ENCODE measurements at regions not wholly inside any gene's neighbourhood (a gene's known extent, or its start where the extent isn't known, plus 50 kb on each side); places are given as distances from the start of the nearest gene placed in this dataset.

DNA sequence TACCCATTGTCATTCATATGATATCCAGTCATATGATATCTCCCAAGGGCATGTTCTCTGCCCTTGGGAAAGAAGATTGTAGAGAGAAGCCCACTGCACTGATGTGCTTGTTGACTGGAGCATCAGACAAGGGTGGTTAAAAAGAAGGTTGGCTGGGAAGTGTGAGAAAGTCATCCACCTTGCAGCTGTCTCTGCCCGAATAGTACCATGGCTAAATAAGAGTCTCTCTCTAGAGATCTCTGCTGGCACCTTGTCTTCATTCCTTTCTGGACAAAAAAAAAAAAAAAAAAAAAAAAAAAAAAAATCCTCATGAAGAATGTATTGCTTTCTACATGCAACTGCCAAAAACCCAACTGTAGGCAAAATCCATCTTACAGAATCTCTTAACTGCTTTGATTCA is 349.7 kb upstream of the ESRRG start:
- peaks cover 3% of the 10 kb centered on the region for H3K4me1 ChIP-seq (ENCODE audit: control insufficient read depth, insufficient read depth, low read length, unreplicated experiment)
- H3K27me3 ChIP-seq (ENCODE audit: insufficient read depth, low read length), result peaks cover 14% of the 10 kb centered on the region
- H3K79me2 ChIP-seq (ENCODE audit: control insufficient read depth, insufficient read depth, low read length, unreplicated experiment), result no peaks in the 10 kb centered on the region
- H3K27ac ChIP-seq (ENCODE audit: low read depth, low read length), result no peak overlapping the region
- H3K36me3 ChIP-seq (ENCODE audit: insufficient read depth, low read length), result no peaks in the 10 kb centered on the region
- H2AFZ ChIP-seq (ENCODE audit: low read length, unreplicated experiment), result no peak overlapping the region
- H3K4me3 ChIP-seq (ENCODE audit: low read depth, low read length), result no peak overlapping the region

DNA sequence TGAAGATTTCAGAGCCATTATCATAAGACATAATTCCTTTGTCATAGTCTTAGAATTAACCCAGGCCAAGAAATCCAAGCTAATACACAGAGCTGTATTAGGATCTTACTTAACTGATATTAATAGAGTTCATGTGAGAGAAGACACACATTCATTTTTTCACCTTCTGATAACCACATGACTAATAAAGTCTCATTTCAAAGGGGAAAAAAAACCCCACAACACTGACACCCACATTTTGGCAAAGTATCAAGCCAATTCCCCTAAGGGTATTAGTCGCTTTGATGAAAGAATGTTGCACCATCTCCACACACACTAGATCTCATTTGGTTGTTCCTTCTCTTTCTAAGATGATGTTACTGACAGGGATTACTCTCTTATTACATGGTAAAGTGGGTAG is 344.4 kb upstream of the ESRRG start:
- no peak overlapping the region for H3K27ac ChIP-seq (ENCODE audit: low read depth, low read length)
- 0 out of 2 replicates have a peak, but pooled peaks cover 3% of the 10 kb centered on the region for H3K27me3 ChIP-seq (ENCODE audit: insufficient read depth, low read length)
- no peaks in the 10 kb centered on the region for H3K36me3 ChIP-seq (ENCODE audit: insufficient read depth, low read length)
- no peaks in the 10 kb centered on the region for H3K79me2 ChIP-seq (ENCODE audit: control insufficient read depth, insufficient read depth, low read length, unreplicated experiment)
- no peak overlapping the region for H2AFZ ChIP-seq (ENCODE audit: low read length, unreplicated experiment)
- no peak overlapping the region for H3K4me3 ChIP-seq (ENCODE audit: low read depth, low read length)
- H3K4me1 ChIP-seq (ENCODE audit: control insufficient read depth, insufficient read depth, low read length, unreplicated experiment), result peaks cover 7% of the 10 kb centered on the region

DNA sequence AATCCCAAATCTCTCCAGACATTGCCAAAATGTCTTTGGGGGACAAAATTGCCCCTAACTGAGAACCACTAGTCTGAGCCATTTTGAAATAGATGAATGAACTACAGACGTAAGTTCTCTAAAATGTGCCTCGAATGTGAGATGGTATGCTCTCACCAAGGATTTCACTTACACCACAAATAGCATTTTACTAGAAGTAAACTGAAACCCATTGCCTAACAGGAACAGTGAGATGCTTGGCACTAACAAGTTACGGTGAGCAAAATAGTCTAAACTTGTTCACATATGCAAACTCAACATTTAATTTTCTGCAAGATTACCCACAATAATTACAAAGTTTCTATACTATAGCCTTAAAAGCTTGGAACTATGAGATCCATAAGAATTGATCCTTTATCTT is 343.6 kb upstream of the ESRRG start:
- Histone ChIP-seq H3K4me1 (ENCODE audit: control insufficient read depth, insufficient read depth, low read length, unreplicated experiment) (peaks cover 7% of the 10 kb centered on the region), H3K27me3 (ENCODE audit: insufficient read depth, low read length) (0 out of 2 replicates have a peak, but pooled peaks cover 3% of the 10 kb centered on the region), H3K4me3 (ENCODE audit: low read depth, low read length) (no peak overlapping the region), H3K27ac (ENCODE audit: low read depth, low read length) (no peak overlapping the region), H3K36me3 (ENCODE audit: insufficient read depth, low read length) (no peaks in the 10 kb centered on the region), H2AFZ (ENCODE audit: low read length, unreplicated experiment) (no peak overlapping the region), H3K79me2 (ENCODE audit: control insufficient read depth, insufficient read depth, low read length, unreplicated experiment) (no peaks in the 10 kb centered on the region)

DNA sequence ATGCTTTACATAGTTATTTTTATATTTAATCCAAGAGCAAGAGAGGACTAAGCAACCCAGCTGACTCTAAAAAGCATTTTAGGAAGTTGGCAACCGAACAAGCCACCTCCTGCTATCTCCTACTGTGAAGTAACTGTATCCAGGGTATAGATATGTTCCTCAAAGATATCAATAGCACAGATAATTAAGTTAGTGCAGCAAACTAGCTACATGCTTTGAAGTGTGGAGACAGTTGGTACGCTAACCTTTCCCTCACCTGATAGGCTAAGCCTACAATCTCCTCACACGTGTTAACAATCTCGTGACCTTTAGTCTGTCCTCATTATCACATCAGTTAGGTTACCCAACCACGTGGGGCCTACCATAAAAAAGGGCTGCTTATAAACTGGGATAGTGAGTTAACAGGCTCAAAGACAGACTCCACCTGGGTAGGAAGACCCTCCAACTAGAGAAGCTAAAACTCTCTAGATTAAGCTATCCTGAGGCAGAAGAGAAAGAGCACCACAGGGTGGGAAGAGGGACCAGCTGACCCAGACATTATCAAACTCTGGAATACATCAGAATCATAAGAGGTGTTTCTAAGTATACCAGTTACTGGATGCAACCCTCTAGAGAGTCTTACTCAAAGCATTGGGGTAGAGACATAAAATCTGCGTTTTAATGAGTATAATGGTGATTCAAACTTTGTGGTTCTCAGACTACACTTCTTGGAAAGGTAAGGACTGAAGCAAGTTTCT is 340.1 kb upstream of the ESRRG start:
- Histone ChIP-seq H3K36me3 (ENCODE audit: insufficient read depth, low read length) (no peaks in the 10 kb centered on the region), H2AFZ (ENCODE audit: low read length, unreplicated experiment) (no peak overlapping the region), H3K4me1 (ENCODE audit: control insufficient read depth, insufficient read depth, low read length, unreplicated experiment) (peaks cover 7% of the 10 kb centered on the region), H3K79me2 (ENCODE audit: control insufficient read depth, insufficient read depth, low read length, unreplicated experiment) (no peaks in the 10 kb centered on the region), H3K4me3 (ENCODE audit: low read depth, low read length) (no peak overlapping the region), H3K27ac (ENCODE audit: low read depth, low read length) (no peak overlapping the region), H3K27me3 (ENCODE audit: insufficient read depth, low read length) (0 out of 2 replicates have a peak, but pooled peaks cover 3% of the 10 kb centered on the region)

- Histone ChIP-seq H3K4me1 (ENCODE audit: control insufficient read depth, insufficient read depth, low read length, unreplicated experiment) (peaks cover under 1% of the 10 kb centered on the region), H3K79me2 (ENCODE audit: control insufficient read depth, insufficient read depth, low read length, unreplicated experiment) (no peaks in the 10 kb centered on the region), H3K27me3 (ENCODE audit: insufficient read depth, low read length) (0 out of 2 replicates have a peak, but pooled peaks cover 3% of the 10 kb centered on the region), H3K27ac (ENCODE audit: low read depth, low read length) (no peak overlapping the region), H3K36me3 (ENCODE audit: insufficient read depth, low read length) (no peaks in the 10 kb centered on the region), H3K4me3 (ENCODE audit: low read depth, low read length) (no peak overlapping the region), H2AFZ (ENCODE audit: low read length, unreplicated experiment) (no peak overlapping the region)
Measured at GRCh38 chr1:217062586-217062985, 339.4 kb upstream of the ESRRG start.

DNA sequence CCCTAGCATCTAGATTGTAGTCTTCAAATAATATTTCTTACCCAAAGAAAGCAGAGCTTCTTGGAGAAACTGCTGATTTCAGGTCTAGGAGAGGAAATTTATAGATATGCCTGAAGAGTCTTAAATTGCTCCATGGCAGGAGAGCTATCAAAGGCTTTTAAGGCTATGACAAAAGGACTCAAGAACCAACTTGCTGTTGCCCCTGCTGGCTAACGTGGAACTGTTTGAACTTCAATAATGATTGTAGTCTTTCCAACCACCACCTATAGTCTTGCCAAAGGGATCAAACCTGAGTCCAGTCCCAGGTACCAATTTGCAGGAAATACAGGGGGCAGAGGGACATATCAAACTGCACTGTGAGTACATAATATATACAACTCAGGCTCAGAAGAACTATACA is 336.2 kb upstream of the ESRRG start:
- 0 out of 2 replicates have a peak, but pooled peaks cover 3% of the 10 kb centered on the region for H3K27me3 ChIP-seq (ENCODE audit: insufficient read depth, low read length)
- no peak overlapping the region for H3K4me3 ChIP-seq (ENCODE audit: low read depth, low read length)
- no peaks in the 10 kb centered on the region for H3K36me3 ChIP-seq (ENCODE audit: insufficient read depth, low read length)
- no peak overlapping the region for H3K27ac ChIP-seq (ENCODE audit: low read depth, low read length)
- H2AFZ ChIP-seq (ENCODE audit: low read length, unreplicated experiment), result no peak overlapping the region
- no peaks in the 10 kb centered on the region for H3K79me2 ChIP-seq (ENCODE audit: control insufficient read depth, insufficient read depth, low read length, unreplicated experiment)
- no peaks in the 10 kb centered on the region for H3K4me1 ChIP-seq (ENCODE audit: control insufficient read depth, insufficient read depth, low read length, unreplicated experiment)

GRCh38 chr1:217053676-217054075 is 330.4 kb upstream of the ESRRG start:
- no peaks in the 10 kb centered on the region for H3K27me3 ChIP-seq (ENCODE audit: insufficient read depth, low read length)
- no peaks in the 10 kb centered on the region for H3K36me3 ChIP-seq (ENCODE audit: insufficient read depth, low read length)
- no peaks in the 10 kb centered on the region for H3K4me1 ChIP-seq (ENCODE audit: control insufficient read depth, insufficient read depth, low read length, unreplicated experiment)
- H3K79me2 ChIP-seq (ENCODE audit: control insufficient read depth, insufficient read depth, low read length, unreplicated experiment), result no peaks in the 10 kb centered on the region
- H2AFZ ChIP-seq (ENCODE audit: low read length, unreplicated experiment), result no peak overlapping the region
- H3K4me3 ChIP-seq (ENCODE audit: low read depth, low read length), result no peak overlapping the region
- no peak overlapping the region for H3K27ac ChIP-seq (ENCODE audit: low read depth, low read length)

DNA sequence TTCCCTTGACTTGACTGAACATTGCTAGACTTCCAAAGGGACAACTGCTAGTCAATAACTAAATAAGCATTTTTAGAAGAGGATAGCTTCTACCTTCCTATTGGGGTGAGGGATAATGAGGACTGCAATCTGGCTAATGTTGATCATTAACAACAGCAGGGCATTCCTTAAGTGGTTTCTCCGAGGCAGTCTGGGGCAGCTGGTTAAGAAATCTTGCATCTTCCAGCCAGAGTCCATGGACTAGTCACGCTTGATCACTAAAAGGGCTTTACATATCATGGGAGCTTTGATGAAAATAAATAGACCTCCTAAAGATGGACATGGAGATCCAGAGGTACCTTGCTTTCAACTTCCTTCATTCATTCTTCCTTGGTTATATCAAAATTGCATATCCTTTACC is 329.4 kb upstream of the ESRRG start:
- Histone ChIP-seq H3K79me2 (ENCODE audit: control insufficient read depth, insufficient read depth, low read length, unreplicated experiment) (no peaks in the 10 kb centered on the region), H3K4me3 (ENCODE audit: low read depth, low read length) (no peak overlapping the region), H3K36me3 (ENCODE audit: insufficient read depth, low read length) (no peaks in the 10 kb centered on the region), H3K27me3 (ENCODE audit: insufficient read depth, low read length) (no peaks in the 10 kb centered on the region), H3K4me1 (ENCODE audit: control insufficient read depth, insufficient read depth, low read length, unreplicated experiment) (no peaks in the 10 kb centered on the region), H2AFZ (ENCODE audit: low read length, unreplicated experiment) (no peak overlapping the region), H3K27ac (ENCODE audit: low read depth, low read length) (no peak overlapping the region)

GRCh38 chr1:217052196-217052595 is 329.0 kb upstream of the ESRRG start:
- Histone ChIP-seq H3K4me1 (ENCODE audit: control insufficient read depth, insufficient read depth, low read length, unreplicated experiment) (no peaks in the 10 kb centered on the region), H3K27me3 (ENCODE audit: insufficient read depth, low read length) (no peaks in the 10 kb centered on the region)

GRCh38 chr1:217049721-217050120 is 326.5 kb upstream of the ESRRG start:
- no peaks in the 10 kb centered on the region for H3K4me1 ChIP-seq (ENCODE audit: control insufficient read depth, insufficient read depth, low read length, unreplicated experiment)
- no peak overlapping the region for H3K27ac ChIP-seq (ENCODE audit: low read depth, low read length)
- H2AFZ ChIP-seq (ENCODE audit: low read length, unreplicated experiment), result no peak overlapping the region
- no peaks in the 10 kb centered on the region for H3K27me3 ChIP-seq (ENCODE audit: insufficient read depth, low read length)
- H3K79me2 ChIP-seq (ENCODE audit: control insufficient read depth, insufficient read depth, low read length, unreplicated experiment), result no peaks in the 10 kb centered on the region
- no peaks in the 10 kb centered on the region for H3K36me3 ChIP-seq (ENCODE audit: insufficient read depth, low read length)
- no peak overlapping the region for H3K4me3 ChIP-seq (ENCODE audit: low read depth, low read length)

More at GRCh38 chr1:217052196-217052595, 329.0 kb upstream of the ESRRG start:
- Histone ChIP-seq H3K27ac (ENCODE audit: low read depth, low read length) (no peak overlapping the region), H2AFZ (ENCODE audit: low read length, unreplicated experiment) (no peak overlapping the region), H3K4me3 (ENCODE audit: low read depth, low read length) (no peak overlapping the region), H3K36me3 (ENCODE audit: insufficient read depth, low read length) (no peaks in the 10 kb centered on the region), H3K79me2 (ENCODE audit: control insufficient read depth, insufficient read depth, low read length, unreplicated experiment) (no peaks in the 10 kb centered on the region)

DNA sequence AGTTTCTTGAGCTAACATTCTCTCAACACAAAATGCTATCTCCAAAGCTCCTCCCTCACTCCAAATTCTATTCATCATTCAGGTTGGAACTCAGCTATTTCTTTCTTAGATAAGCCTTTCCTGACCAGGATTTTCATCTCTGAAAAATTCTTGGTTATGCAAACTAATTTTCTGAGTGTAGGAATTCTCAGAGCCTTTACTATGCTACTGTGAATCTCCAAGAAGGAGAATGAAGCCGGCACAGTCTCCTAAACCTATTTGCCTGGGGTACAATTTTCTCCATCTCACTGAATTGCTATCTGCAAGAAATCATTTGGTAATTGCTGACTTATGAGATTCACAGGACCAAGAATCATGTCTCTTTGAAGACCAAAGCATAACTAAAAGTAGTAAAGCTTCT is 325.9 kb upstream of the ESRRG start:
- H3K4me3 ChIP-seq (ENCODE audit: low read depth, low read length), result no peak overlapping the region
- no peaks in the 10 kb centered on the region for H3K79me2 ChIP-seq (ENCODE audit: control insufficient read depth, insufficient read depth, low read length, unreplicated experiment)
- H2AFZ ChIP-seq (ENCODE audit: low read length, unreplicated experiment), result no peak overlapping the region
- no peaks in the 10 kb centered on the region for H3K4me1 ChIP-seq (ENCODE audit: control insufficient read depth, insufficient read depth, low read length, unreplicated experiment)
- H3K27me3 ChIP-seq (ENCODE audit: insufficient read depth, low read length), result no peaks in the 10 kb centered on the region
- H3K27ac ChIP-seq (ENCODE audit: low read depth, low read length), result no peak overlapping the region
- no peaks in the 10 kb centered on the region for H3K36me3 ChIP-seq (ENCODE audit: insufficient read depth, low read length)
